H1 (cell line): ENCODE measurements at regions not wholly inside any gene's neighbourhood (a gene's known extent, or its start where the extent isn't known, plus 50 kb on each side); places are given as distances from the start of the nearest gene placed in this dataset.

Source experiments
- CTCF ChIA-PET: fragments of 300-600 bp; sonication (Branson Sonifier 250); formaldehyde crosslinking; loops from one replicate; lab custom pipeline; 2021; ENCODE audit not compliant: partially characterized antibody; lab: Charles Lee
- POLR2A ChIA-PET: fragments of 300-600 bp; sonication (Branson Sonifier 250); formaldehyde crosslinking; loops from one replicate; lab custom pipeline; 2021; ENCODE audit warnings: inconsistent platforms; ENCODE audit not compliant: partially characterized antibody; lab: Charles Lee
- DNase-seq, 2 experiments: peaks; one replicate each; pipeline versions ENCODE4 v3.0.0 to v3.0.0-alpha.2; 2010 to 2022; ENCODE audit warnings: low spot score in 2 of 2, low read depth in 1 of 2, mixed read lengths in 1 of 2
- FAIRE-seq: peaks from 2 replicates; lab custom pipeline; 2011; peaks lifted over from hg19 to GRCh38; lab: Jason Lieb, UNC
- H2AFZ ChIP-seq: 2 replicates; pipeline ENCODE4 v1.8.1; 2012; ENCODE audit warnings: low read length, inconsistent platforms
- H2AK5ac ChIP-seq: 2 replicates; pipeline ENCODE4 v1.6.1; 2013; ENCODE audit warnings: low read depth, low read length
- H2BK120ac ChIP-seq: replicated peaks from 2 replicates; pipeline ENCODE3; 2013; ENCODE audit warnings: low read depth, low read length, inconsistent platforms
- H2BK12ac ChIP-seq: 2 replicates; pipeline ENCODE4 v1.6.1; 2013; ENCODE audit warnings: low read depth, low read length
- H2BK15ac ChIP-seq: 2 replicates; pipeline ENCODE4 v1.6.1; 2013; ENCODE audit warnings: low read length
- H2BK20ac ChIP-seq: 2 replicates; pipeline ENCODE4 v1.6.1; 2013; ENCODE audit warnings: low read length
- H2BK5ac ChIP-seq: 2 replicates; pipeline ENCODE4 v1.6.1; 2013; ENCODE audit warnings: low read depth, low read length
- H3K14ac ChIP-seq: 2 replicates; pipeline ENCODE4 v1.6.1; 2013; ENCODE audit warnings: inconsistent platforms; ENCODE audit not compliant: insufficient read length
- H3K18ac ChIP-seq: 2 replicates; pipeline ENCODE4 v1.6.1; 2013; ENCODE audit warnings: low read length; ENCODE audit errors: extremely low read depth
- H3K23ac ChIP-seq: 2 replicates; pipeline ENCODE4 v1.6.1; 2013; ENCODE audit warnings: inconsistent platforms; ENCODE audit not compliant: insufficient read length
- H3K23me2 ChIP-seq: 2 replicates; pipeline ENCODE4 v1.6.1; 2013; ENCODE audit warnings: low read depth, low read length
- H3K27ac ChIP-seq: 2 replicates; pipeline ENCODE4 v1.6.1; 2011; ENCODE audit warnings: low read depth, low read length, inconsistent platforms
- H3K27me3 ChIP-seq, 4 experiments: replicated peaks in 1 of 4; 1 replicate in 1 of 4; 2 replicates in 3 of 4; pipeline versions ENCODE4 v1.6.1 to v1.8.1; 2011 to 2013; ENCODE audit warnings: low read length in 3 of 4, mild to moderate bottlenecking in 3 of 4, inconsistent platforms in 2 of 4, mixed read lengths in 2 of 4, moderate library complexity in 1 of 4; ENCODE audit not compliant: control insufficient read depth in 3 of 4, insufficient read depth in 3 of 4; ENCODE audit errors: extremely low read depth in 1 of 4
- H3K36me3 ChIP-seq, 4 experiments: 2 replicates each; pipeline versions ENCODE4 v1.6.1 to v1.8.1; 2011 to 2013; ENCODE audit warnings: mild to moderate bottlenecking in 4 of 4, low read length in 3 of 4, moderate library complexity in 2 of 4, control low read depth in 1 of 4, inconsistent platforms in 1 of 4; ENCODE audit not compliant: insufficient read depth in 4 of 4, control insufficient read depth in 2 of 4
- H3K4ac ChIP-seq: replicated peaks from 2 replicates; pipeline ENCODE3; 2013; ENCODE audit warnings: low read length, low read depth, mixed read lengths, inconsistent platforms; ENCODE audit not compliant: insufficient read length
- H3K4me1 ChIP-seq, 4 experiments: replicated peaks in 1 of 4; 1 replicate in 1 of 4; 2 replicates in 3 of 4; pipeline versions ENCODE4 v1.6.1 to v1.8.1; 2011 to 2013; ENCODE audit warnings: low read length in 3 of 4, inconsistent platforms in 2 of 4, mixed read lengths in 1 of 4; ENCODE audit not compliant: insufficient read depth in 4 of 4, control insufficient read depth in 3 of 4
- H3K4me2 ChIP-seq, 2 experiments: 2 replicates each; pipeline versions ENCODE4 v1.6.1 to v1.8.1; 2011 to 2013; ENCODE audit warnings: low read depth in 2 of 2, low read length in 2 of 2, control low read depth in 1 of 2, inconsistent platforms in 1 of 2, mild to moderate bottlenecking in 1 of 2; ENCODE audit not compliant: insufficient read depth in 1 of 2
- H3K4me3 ChIP-seq, 4 experiments: fragments of 200-600, 300-600 bp in 1 of 4; sonication (generic), shearing (Covaris generic), sonication (Bioruptor Twin) in 1 of 4; 2 replicates each; pipeline versions ENCODE4 v1.5.1 to v1.8.1; 2011 to 2016; ENCODE audit warnings: low read length in 4 of 4, low read depth in 3 of 4, control low read depth in 2 of 4, inconsistent platforms in 2 of 4, mild to moderate bottlenecking in 2 of 4, mixed read lengths in 1 of 4, moderate library complexity in 1 of 4; ENCODE audit not compliant: insufficient read depth in 2 of 4; ENCODE audit errors: extremely low read depth in 1 of 4
- H3K56ac ChIP-seq: replicated peaks from 2 replicates; pipeline ENCODE3; 2013; ENCODE audit warnings: low read depth, mild to moderate bottlenecking, mixed read lengths, low read length, inconsistent platforms; ENCODE audit not compliant: insufficient read length
- H3K79me1 ChIP-seq: 2 replicates; pipeline ENCODE4 v1.6.1; 2013; ENCODE audit warnings: low read depth, low read length, control low read depth
- H3K79me2 ChIP-seq, 2 experiments: 2 replicates each; pipeline versions ENCODE4 v1.6.1 to v1.8.1; 2012 to 2013; ENCODE audit warnings: low read length in 2 of 2, mild to moderate bottlenecking in 2 of 2, inconsistent platforms in 1 of 2; ENCODE audit not compliant: insufficient read depth in 2 of 2, control insufficient read depth in 1 of 2
- H3K9ac ChIP-seq, 4 experiments: replicated peaks in 1 of 4; 1 replicate in 1 of 4; 2 replicates in 3 of 4; pipeline versions ENCODE4 v1.6.1 to v1.8.1; 2011 to 2013; ENCODE audit warnings: low read depth in 3 of 4, low read length in 3 of 4, control low read depth in 2 of 4, mild to moderate bottlenecking in 2 of 4, moderate library complexity in 2 of 4, inconsistent platforms in 1 of 4; ENCODE audit errors: extremely low read depth in 1 of 4
- H3K9me3 ChIP-seq, 2 experiments: 2 replicates each; pipeline versions ENCODE4 v1.6.1 to v1.8.1; 2012 to 2013; ENCODE audit warnings: mild to moderate bottlenecking in 2 of 2, moderate library complexity in 2 of 2, control low read depth in 1 of 2, inconsistent platforms in 1 of 2, low read depth in 1 of 2, low read length in 1 of 2, mixed read lengths in 1 of 2; ENCODE audit not compliant: insufficient read depth in 2 of 2
- H4K20me1 ChIP-seq, 2 experiments: replicated peaks in 1 of 2; 2 replicates each; pipeline versions ENCODE3 to v1.8.1; 2011 to 2013; ENCODE audit warnings: inconsistent platforms in 2 of 2, low read length in 2 of 2, mild to moderate bottlenecking in 1 of 2; ENCODE audit not compliant: insufficient read depth in 2 of 2, control insufficient read depth in 1 of 2
- H4K5ac ChIP-seq: 2 replicates; pipeline ENCODE4 v1.6.1; 2013; ENCODE audit warnings: low read length, low read depth, mixed read lengths, inconsistent platforms; ENCODE audit not compliant: insufficient read length
- H4K8ac ChIP-seq: 2 replicates; pipeline ENCODE4 v1.8.0; 2013; ENCODE audit warnings: mild to moderate bottlenecking, moderate library complexity, low read length, inconsistent platforms; ENCODE audit not compliant: insufficient read depth; ENCODE audit errors: extremely low read depth
- H4K91ac ChIP-seq: replicated peaks from 2 replicates; pipeline ENCODE3; 2013; ENCODE audit warnings: low read length, mixed read lengths, inconsistent platforms; ENCODE audit not compliant: insufficient read length
- ATF2 ChIP-seq: IDR thresholded peaks from 2 replicates; pipeline ENCODE4 v1.6.1; 2012; ENCODE audit warnings: low read length, inconsistent platforms
- CEBPB ChIP-seq: IDR thresholded peaks from 2 replicates; pipeline ENCODE4 v1.6.1; 2012; ENCODE audit warnings: low read depth, low read length
- HDAC2 ChIP-seq, 2 experiments: fragments of 300-600 bp in 1 of 2; sonication (generic) in 1 of 2; IDR thresholded peaks; 2 replicates each; pipeline ENCODE4 v1.6.1; 2011 to 2012; ENCODE audit warnings: low read depth in 2 of 2, low read length in 2 of 2, mild to moderate bottlenecking in 2 of 2, moderate library complexity in 2 of 2, borderline replicate concordance in 1 of 2, inconsistent platforms in 1 of 2
- POLR2AphosphoS5 ChIP-seq: IDR thresholded peaks from 2 replicates; pipeline ENCODE4 v1.6.1; 2011; ENCODE audit warnings: low read depth, low read length
- RBBP5 ChIP-seq: IDR thresholded peaks from 2 replicates; pipeline ENCODE4 v1.7.1; 2012; ENCODE audit warnings: low read depth, mild to moderate bottlenecking, inconsistent platforms, low read length, moderate library complexity, borderline replicate concordance
- RNF2 ChIP-seq: fragments of 200-900, 300-1000 bp; sonication (generic); IDR thresholded peaks from 2 replicates; pipeline ENCODE4 v1.7.1; 2016; ENCODE audit warnings: borderline replicate concordance, low read depth, mild to moderate bottlenecking, antibody characterized with exemption, low read length; ENCODE audit not compliant: poor library complexity, severe bottlenecking; ENCODE audit errors: missing control alignments
- SIRT6 ChIP-seq: IDR thresholded peaks from one replicate; pipeline ENCODE4 v1.7.1; 2012; ENCODE audit warnings: low read length, inconsistent platforms
- SP4 ChIP-seq: IDR thresholded peaks from 2 replicates; pipeline ENCODE4 v1.6.1; 2012; ENCODE audit warnings: low read length, inconsistent platforms
- ZNF274 ChIP-seq: IDR thresholded peaks from 2 replicates; pipeline ENCODE4 v1.7.0; 2012; ENCODE audit warnings: low read length, borderline replicate concordance; ENCODE audit errors: extremely low read depth
- WGBS, 2 experiments: shearing (Covaris generic) in 1 of 2; methylation state at CpG; one replicate each; pipeline versions ENCODE4 v1.1.6 to v1.1.7; 2013 to 2015; ENCODE audit warnings: low lambda C conversion rate in 2 of 2, mixed read lengths in 2 of 2, inconsistent platforms in 1 of 2, low coverage in 1 of 2, missing lambda C conversion rate in 1 of 2; ENCODE audit not compliant: insufficient replicate concordance in 2 of 2, insufficient coverage in 1 of 2, insufficient read length in 1 of 2; ENCODE audit errors: extremely low coverage in 1 of 2, missing lambda C conversion rate in 1 of 2; 5-methylcytosine and 5-hydroxymethylcytosine counted together

GRCh38 chr2:181311837-181312236 lies 145.3 kb upstream of the ITGA4 start:
- Histone ChIP-seq H4K91ac (no peak overlapping the region), H3K27ac (no peak overlapping the region), H3K56ac (no peak overlapping the region), H2BK15ac (no peak overlapping the region), H3K9me3 (no peaks in the 10 kb centered on the region), H2AFZ (no peak overlapping the region), H3K4me1 (no peaks in the 10 kb centered on the region), H4K5ac (no peak overlapping the region), H3K79me1 (no peaks in the 10 kb centered on the region), H4K8ac (no peak overlapping the region), H3K4me3 (no peak overlapping the region), H2BK5ac (no peak overlapping the region), H3K14ac (no peak overlapping the region), H3K18ac (no peak overlapping the region), H2AK5ac (no peak overlapping the region), H3K36me3 (no peaks in the 10 kb centered on the region), H2BK20ac (no peak overlapping the region), H3K4me2 (no peak overlapping the region), H2BK12ac (no peak overlapping the region), H3K27me3 (no peaks in the 10 kb centered on the region), H2BK120ac (no peak overlapping the region), H3K79me2 (no peaks in the 10 kb centered on the region), H4K20me1 (no peaks in the 10 kb centered on the region), H3K23me2 (no peaks in the 10 kb centered on the region), H3K9ac (no peak overlapping the region), H3K23ac (no peak overlapping the region), H3K4ac (no peak overlapping the region)
- FAIRE-seq (no peak), DNase-seq (no peak)
- ChIA-PET POLR2A (interaction anchor here (1.5 kb wide), 1 partner anchor 8 kb away, joined by 6 read pairs; no protein-coding TSS in a partner anchor), CTCF (interaction anchor here (0.8 to 1.6 kb wide), 4 partner anchors 8 to 146 kb away, joined by 3 to 4 read pairs (median 4); partner anchors contain the start of gene ITGA4)
- TF ChIP-seq POLR2AphosphoS5 (no peak), RBBP5 (no peak), CEBPB (no peak), RNF2 (no peak), ZNF274 (no peak), ATF2 (no peak), SP4 (no peak), HDAC2 (IDR thresholded peaks at IDR 0.05; ENCODE audit: borderline replicate concordance in 1 of 2, low read depth in 2 of 2, low read length in 2 of 2) (no peak), SIRT6 (no peak)
- 88% methylated on average over 4 of the region's 4 CpGs; no CpG with 5 or more reads in 1 of the 2 experiments for WGBS, 2 experiments
